Kidney epithelial cell (primary cell): ENCODE measurements at regions not wholly inside any gene's neighbourhood (a gene's known extent, or its start where the extent isn't known, plus 50 kb on each side); places are given as distances from the start of the nearest gene placed in this dataset.

Source experiments
- DNase-seq: peaks from one replicate; pipeline ENCODE4 v3.0.0-alpha.2; 2010; ENCODE audit warnings: low read depth
- H3K27me3 ChIP-seq: 2 replicates; pipeline ENCODE4 v1.6.0; 2011; ENCODE audit warnings: low read length; ENCODE audit not compliant: control insufficient read depth, insufficient read depth
- H3K36me3 ChIP-seq: 2 replicates; pipeline ENCODE4 v1.5.1; 2011; ENCODE audit warnings: low read length; ENCODE audit not compliant: control insufficient read depth, insufficient read depth
- H3K4me3 ChIP-seq: 2 replicates; pipeline ENCODE4 v1.5.1; 2011; ENCODE audit warnings: low read depth, mild to moderate bottlenecking, control low read depth, low read length
- TF ChIP-seq, protein P1 (sequence below): IDR thresholded peaks from 2 replicates; pipeline ENCODE4 v1.5.1; 2011; ENCODE audit warnings: mild to moderate bottlenecking, moderate library complexity, low read length, control low read depth, inconsistent platforms; ENCODE audit not compliant: insufficient read depth, poor library complexity, severe bottlenecking

DNA sequence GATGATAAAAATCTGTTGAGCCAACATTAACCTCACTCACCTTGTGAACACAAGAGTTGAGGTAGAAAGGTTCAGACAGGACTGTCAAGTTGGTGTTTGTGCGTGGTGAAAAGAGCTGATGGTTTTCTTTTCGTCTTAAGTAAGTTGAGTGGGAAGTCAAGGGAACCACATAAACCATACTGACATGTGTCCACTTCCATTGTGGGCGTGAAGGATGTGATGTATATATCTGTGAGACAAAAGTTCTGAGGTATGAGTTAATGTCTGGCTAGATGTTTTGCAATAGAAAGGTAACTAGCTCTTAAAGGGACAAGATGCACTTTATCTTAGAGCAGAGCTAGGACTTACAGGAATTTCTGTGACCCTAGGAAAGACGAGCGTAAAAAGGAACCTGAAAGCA, 1272.1 kb upstream of the ADGRB3 start:
- no peak overlapping the region for H3K4me3 ChIP-seq
- TF ChIP-seq, protein P1, sequence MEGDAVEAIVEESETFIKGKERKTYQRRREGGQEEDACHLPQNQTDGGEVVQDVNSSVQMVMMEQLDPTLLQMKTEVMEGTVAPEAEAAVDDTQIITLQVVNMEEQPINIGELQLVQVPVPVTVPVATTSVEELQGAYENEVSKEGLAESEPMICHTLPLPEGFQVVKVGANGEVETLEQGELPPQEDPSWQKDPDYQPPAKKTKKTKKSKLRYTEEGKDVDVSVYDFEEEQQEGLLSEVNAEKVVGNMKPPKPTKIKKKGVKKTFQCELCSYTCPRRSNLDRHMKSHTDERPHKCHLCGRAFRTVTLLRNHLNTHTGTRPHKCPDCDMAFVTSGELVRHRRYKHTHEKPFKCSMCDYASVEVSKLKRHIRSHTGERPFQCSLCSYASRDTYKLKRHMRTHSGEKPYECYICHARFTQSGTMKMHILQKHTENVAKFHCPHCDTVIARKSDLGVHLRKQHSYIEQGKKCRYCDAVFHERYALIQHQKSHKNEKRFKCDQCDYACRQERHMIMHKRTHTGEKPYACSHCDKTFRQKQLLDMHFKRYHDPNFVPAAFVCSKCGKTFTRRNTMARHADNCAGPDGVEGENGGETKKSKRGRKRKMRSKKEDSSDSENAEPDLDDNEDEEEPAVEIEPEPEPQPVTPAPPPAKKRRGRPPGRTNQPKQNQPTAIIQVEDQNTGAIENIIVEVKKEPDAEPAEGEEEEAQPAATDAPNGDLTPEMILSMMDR, result no peak
- no peaks in the 10 kb centered on the region for H3K36me3 ChIP-seq
- no peak for DNase-seq
- H3K27me3 ChIP-seq, result no peaks in the 10 kb centered on the region

DNA sequence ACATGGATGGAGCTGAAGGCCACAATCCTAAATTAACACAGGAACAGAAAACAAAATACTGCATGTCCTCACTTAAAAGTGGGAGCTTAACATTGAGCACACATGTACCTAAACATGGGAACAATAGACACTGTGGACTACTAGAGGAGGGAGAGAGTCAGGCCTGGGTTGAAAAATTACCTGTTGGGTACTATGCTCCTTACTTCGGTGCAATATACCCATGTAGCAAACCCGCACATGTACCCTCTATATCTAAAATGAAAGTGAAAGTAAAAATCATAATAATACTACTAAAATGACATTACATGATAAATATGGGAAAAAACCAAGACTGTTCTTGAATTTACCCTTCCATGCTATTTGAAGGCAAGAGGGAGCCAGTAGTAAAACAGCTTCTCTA, 1273.8 kb upstream of the ADGRB3 start:
- Histone ChIP-seq H3K4me3 (no peak overlapping the region), H3K36me3 (no peaks in the 10 kb centered on the region), H3K27me3 (no peaks in the 10 kb centered on the region)
- TF ChIP-seq, protein P1, result no peak
- DNase-seq, result no peak

DNA sequence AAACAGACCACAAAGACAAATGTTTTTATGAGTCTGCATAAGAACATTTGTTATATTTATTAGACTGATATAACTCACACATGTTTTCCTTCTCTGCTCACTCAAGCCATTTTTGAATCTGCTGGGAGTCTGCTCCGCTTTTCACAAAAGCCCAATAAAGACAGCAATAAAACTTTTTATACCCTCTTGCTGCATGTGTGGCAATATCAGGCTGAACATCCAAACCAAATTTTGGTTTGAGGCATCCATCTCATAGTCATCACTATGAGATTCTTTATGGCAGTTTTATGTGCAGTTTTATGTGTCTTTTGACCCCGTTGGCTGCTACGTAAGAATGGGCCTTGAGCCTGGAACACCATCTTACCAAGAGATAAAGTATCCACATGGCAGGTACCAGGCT, 1276.8 kb upstream of the ADGRB3 start:
- no peaks in the 10 kb centered on the region for H3K27me3 ChIP-seq
- no peak for DNase-seq
- TF ChIP-seq, protein P1, result no peak
- H3K36me3 ChIP-seq, result no peaks in the 10 kb centered on the region
- H3K4me3 ChIP-seq, result no peak overlapping the region

DNA sequence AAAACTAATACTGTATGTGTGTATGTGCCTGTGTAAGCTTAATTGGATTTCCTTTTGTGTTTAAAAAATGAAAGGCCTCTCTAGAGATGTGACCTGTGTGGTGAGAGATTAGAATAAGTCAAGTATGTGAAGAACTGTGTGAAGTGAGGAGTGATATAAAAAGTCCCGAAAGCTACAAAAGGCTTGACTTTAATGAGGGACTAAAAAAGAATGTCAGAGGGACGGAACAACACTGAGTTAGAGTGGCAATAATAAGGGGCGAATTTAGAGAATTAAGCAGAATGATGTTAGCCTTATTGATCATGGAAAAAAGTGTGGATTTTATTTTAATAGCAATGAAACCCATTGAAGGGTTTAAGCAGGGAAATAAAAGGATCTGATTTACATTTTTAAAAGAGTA, 1281.2 kb upstream of the ADGRB3 start:
- H3K36me3 ChIP-seq, result no peaks in the 10 kb centered on the region
- no peak for DNase-seq
- no peak overlapping the region for H3K4me3 ChIP-seq
- H3K27me3 ChIP-seq, result no peaks in the 10 kb centered on the region
- TF ChIP-seq, protein P1, result no peak

DNA sequence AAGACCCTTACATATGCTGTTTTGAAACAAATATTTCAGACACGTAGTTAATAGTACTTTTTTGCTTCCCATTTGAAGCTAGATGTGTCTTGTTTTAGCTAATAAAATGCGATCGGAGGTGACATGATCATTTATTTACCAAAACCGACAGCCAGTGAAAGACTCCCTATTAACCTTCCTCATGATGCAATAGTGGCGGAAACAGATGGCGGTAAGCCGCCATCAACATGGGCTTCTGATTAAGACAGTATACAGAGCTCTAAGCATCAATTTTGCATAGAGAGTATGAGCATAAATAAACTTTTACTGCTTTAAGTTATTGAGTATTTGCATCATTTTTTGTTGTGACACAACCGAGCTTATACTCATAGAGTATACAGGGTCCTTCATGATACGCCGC, 1282.4 kb upstream of the ADGRB3 start:
- Histone ChIP-seq H3K36me3 (no peaks in the 10 kb centered on the region), H3K4me3 (no peak overlapping the region), H3K27me3 (no peaks in the 10 kb centered on the region)
- no peak for DNase-seq
- TF ChIP-seq, protein P1, result no peak

DNA sequence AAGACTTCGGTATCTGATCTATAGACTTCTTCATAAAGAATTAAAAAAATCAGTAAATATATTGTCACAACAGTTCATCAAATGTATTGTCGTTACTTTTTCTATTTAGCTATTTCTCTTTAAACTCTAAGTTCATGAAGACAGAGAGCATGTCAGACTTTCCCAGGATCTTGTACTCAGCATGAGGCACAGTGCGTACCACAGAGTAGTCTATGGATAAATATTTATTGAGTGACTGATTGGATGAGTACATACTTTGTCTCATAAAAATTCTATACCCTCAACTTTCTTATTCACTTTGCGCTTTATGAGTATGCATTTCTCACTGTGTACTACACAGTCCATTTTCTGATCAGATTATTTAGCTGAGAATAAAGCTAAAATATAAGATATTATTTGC, 1284.4 kb upstream of the ADGRB3 start:
- no peak overlapping the region for H3K4me3 ChIP-seq
- TF ChIP-seq, protein P1, result no peak
- DNase-seq, result no peak
- no peaks in the 10 kb centered on the region for H3K36me3 ChIP-seq
- H3K27me3 ChIP-seq, result no peaks in the 10 kb centered on the region
